GM12865 (cell line): ENCODE measurements at regions not wholly inside any gene's neighbourhood (a gene's known extent, or its start where the extent isn't known, plus 50 kb on each side); places are given as distances from the start of the nearest gene placed in this dataset.

ENCODE experiments used
- DNase-seq: peaks from one replicate; pipeline ENCODE4 v3.0.0; 2010; ENCODE audit warnings: low read depth
- H3K4me3 ChIP-seq: 2 replicates; pipeline ENCODE4 v1.5.1; 2011; ENCODE audit warnings: mild to moderate bottlenecking, low read depth, low read length, control low read depth
- CTCF ChIP-seq: IDR thresholded peaks from 2 replicates; pipeline ENCODE4 v1.5.1; 2011; ENCODE audit warnings: low read length, control low read depth, low read depth, inconsistent platforms; ENCODE audit not compliant: insufficient read depth; ENCODE audit errors: missing control alignments

- no peak for TF ChIP-seq CTCF
- no peak overlapping the region for H3K4me3 ChIP-seq
- no peak for DNase-seq
These were observed 77.2 kb downstream of the CTSL start for GRCh38 chr9:87803166-87803565.

GRCh38 chr9:87803623-87804345 lies 77.9 kb downstream of the CTSL start:
- no peak overlapping the region for H3K4me3 ChIP-seq
- TF ChIP-seq CTCF, result no peak
- no peak for DNase-seq

- no peak for TF ChIP-seq CTCF
- no peak for DNase-seq
- H3K4me3 ChIP-seq, result no peak overlapping the region
These were observed 77.4 kb upstream of the SPATA31E1 start for GRCh38 chr9:87805259-87805658.

- TF ChIP-seq CTCF, result no peak
- no peak for DNase-seq
These were observed 72.7 kb upstream of the SPATA31E1 start for GRCh38 chr9:87810008-87810407.

GRCh38 chr9:87810679-87811178 lies 71.9 kb upstream of the SPATA31E1 start:
- no peak overlapping the region for H3K4me3 ChIP-seq
- TF ChIP-seq CTCF, result no peak
- no peak for DNase-seq

More at GRCh38 chr9:87810008-87810407, 72.7 kb upstream of the SPATA31E1 start:
- no peak overlapping the region for H3K4me3 ChIP-seq

- peak; percentile 12 for DNase-seq
- H3K4me3 ChIP-seq, result no peak overlapping the region
- peak; percentile 84 for TF ChIP-seq CTCF
These were observed 70.1 kb upstream of the SPATA31E1 start for GRCh38 chr9:87812375-87813118.
